ENCODE measurements at regions not wholly inside any gene's neighbourhood (a gene's known extent, or its start where the extent isn't known, plus 50 kb on each side); places are given as distances from the start of the nearest gene placed in this dataset.

- no peak for TF ChIP-seq TAF1 (IDR thresholded peaks at IDR 0.05; ENCODE audit: borderline replicate concordance, insufficient read depth, low read length)
- no peak for TF ChIP-seq REST (IDR thresholded peaks at IDR 0.05; ENCODE audit: insufficient read depth in 1 of 2, low read depth in 2 of 2, low read length in 2 of 2)
- no peak for TF ChIP-seq SIN3A (IDR thresholded peaks at IDR 0.05; ENCODE audit: borderline replicate concordance, insufficient read depth, low read length)
- no peak for TF ChIP-seq POLR2AphosphoS5 (IDR thresholded peaks at IDR 0.05; ENCODE audit: low read depth, low read length)
- no peak for TF ChIP-seq FOXP2 (optimal IDR thresholded peaks at IDR 0.05; ENCODE audit: borderline replicate concordance, extremely low read depth, extremely low read length, insufficient read depth)
These were observed 278.6 kb upstream of the RPL38 start for GRCh38 chr17:73924909-73925186.

All from PFSK-1 (cell line).